Natural killer cell (primary cell): ENCODE measurements at regions not wholly inside any gene's neighbourhood (a gene's known extent, or its start where the extent isn't known, plus 50 kb on each side); places are given as distances from the start of the nearest gene placed in this dataset.

ENCODE experiments used
- ATAC-seq, 3 donors: fragments of 150-1000 bp in 2 of 3; fragments of 200-7000 bp in 1 of 3; cut with Tn5 transposase; 1 replicate in 1 of 3; 2 replicates in 2 of 3; pipeline ENCODE4 v1.10.0; 2021; ENCODE audit warnings: mild to moderate bottlenecking in 2 of 3, moderate library complexity in 2 of 3
- DNase-seq, 2 donors: peaks; one replicate each; pipeline versions ENCODE4 v3.0.0 to v3.0.0-alpha.2; 2013 to 2021; ENCODE audit warnings: mixed read lengths in 1 of 2
- H3K27ac ChIP-seq: one replicate; pipeline ENCODE4 v1.5.1; 2013; ENCODE audit warnings: mild to moderate bottlenecking, low read length
- H3K27me3 ChIP-seq: one replicate; pipeline ENCODE4 v1.6.1; 2013; ENCODE audit warnings: low read length; ENCODE audit not compliant: control insufficient read depth, insufficient read depth
- H3K36me3 ChIP-seq: one replicate; pipeline ENCODE4 v1.6.1; 2013; ENCODE audit warnings: low read length; ENCODE audit not compliant: control insufficient read depth, insufficient read depth
- H3K4me1 ChIP-seq: one replicate; pipeline ENCODE4 v1.6.1; 2013; ENCODE audit warnings: low read length; ENCODE audit not compliant: control insufficient read depth, insufficient read depth
- H3K4me3 ChIP-seq: one replicate; pipeline ENCODE4 v1.5.1; 2013; ENCODE audit warnings: low read length
- H3K9me3 ChIP-seq: one replicate; pipeline ENCODE4 v1.6.1; 2013; ENCODE audit warnings: low read length; ENCODE audit not compliant: control insufficient read depth, insufficient read depth
- H3K27ac Mint-ChIP-seq, 2 donors: one replicate each; pipeline ENCODE4 v1.8.0; 2022; ENCODE audit warnings: mild to moderate bottlenecking in 2 of 2, mixed read lengths in 2 of 2, moderate library complexity in 1 of 2
- H3K27me3 Mint-ChIP-seq, 2 donors: one replicate each; pipeline ENCODE4 v1.8.0; 2022; ENCODE audit warnings: low read depth in 2 of 2, mixed read lengths in 2 of 2
- H3K36me3 Mint-ChIP-seq: one replicate; pipeline ENCODE4 v1.8.0; 2022; ENCODE audit warnings: mixed read lengths
- H3K4me1 Mint-ChIP-seq, 2 donors: one replicate each; pipeline ENCODE4 v1.8.0; 2022; ENCODE audit warnings: mixed read lengths in 2 of 2
- H3K4me3 Mint-ChIP-seq: one replicate; pipeline ENCODE4 v1.8.0; 2022; ENCODE audit warnings: mild to moderate bottlenecking, moderate library complexity, mixed read lengths
- H3K9me3 Mint-ChIP-seq, 2 donors: one replicate each; pipeline ENCODE4 v1.8.0; 2022; ENCODE audit warnings: mixed read lengths in 2 of 2
- WGBS: methylation state at CpG from one replicate; pipeline ENCODE4 v1.1.7; 2013; ENCODE audit warnings: missing lambda C conversion rate; ENCODE audit not compliant: insufficient coverage; 5-methylcytosine and 5-hydroxymethylcytosine counted together
- intact Hi-C: fragments of 100-400 bp; cut with micrococcal nuclease; formaldehyde crosslinking; loops from one replicate; pipeline ENCODE4 v1.14.2; 2022
- TF ChIP-seq, protein P1 (sequence below): fragments of 200-600 bp; IDR thresholded peaks from one replicate; pipeline ENCODE4 v1.8.0; 2022; ENCODE audit warnings: antibody characterized with exemption

DNA sequence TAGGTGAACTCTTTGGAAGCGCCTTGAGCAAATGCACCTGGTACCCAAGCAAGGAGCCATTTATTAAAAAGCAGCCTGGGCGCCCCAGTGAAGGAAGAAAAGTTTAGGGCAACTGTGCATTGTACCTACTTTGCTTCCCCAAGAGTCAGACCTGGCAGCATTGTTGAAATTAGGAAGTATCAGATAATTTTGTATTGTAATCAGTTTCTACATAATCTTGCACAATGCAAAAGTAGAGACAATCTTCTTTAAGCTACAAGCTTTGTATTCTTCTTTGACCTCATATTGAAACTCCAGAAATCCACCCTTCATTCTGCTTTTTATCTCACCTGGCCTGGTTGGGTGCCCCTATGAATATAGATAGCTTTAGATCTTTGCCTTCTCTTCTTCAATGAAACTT lies 490.8 kb downstream of the RASEF start:
- ATAC-seq (no peak), DNase-seq (no peak)
- Mint-ChIP-seq H3K27ac (no peak overlapping the region), H3K4me1 (no peaks in the 10 kb centered on the region), H3K4me3 (no peak overlapping the region), H3K9me3 (peaks cover 10 to 17% of the 10 kb centered on the region in 2 donors), H3K36me3 (peaks cover 12% of the 10 kb centered on the region), H3K27me3 (no peaks in the 10 kb centered on the region)
- TF ChIP-seq, protein P1, sequence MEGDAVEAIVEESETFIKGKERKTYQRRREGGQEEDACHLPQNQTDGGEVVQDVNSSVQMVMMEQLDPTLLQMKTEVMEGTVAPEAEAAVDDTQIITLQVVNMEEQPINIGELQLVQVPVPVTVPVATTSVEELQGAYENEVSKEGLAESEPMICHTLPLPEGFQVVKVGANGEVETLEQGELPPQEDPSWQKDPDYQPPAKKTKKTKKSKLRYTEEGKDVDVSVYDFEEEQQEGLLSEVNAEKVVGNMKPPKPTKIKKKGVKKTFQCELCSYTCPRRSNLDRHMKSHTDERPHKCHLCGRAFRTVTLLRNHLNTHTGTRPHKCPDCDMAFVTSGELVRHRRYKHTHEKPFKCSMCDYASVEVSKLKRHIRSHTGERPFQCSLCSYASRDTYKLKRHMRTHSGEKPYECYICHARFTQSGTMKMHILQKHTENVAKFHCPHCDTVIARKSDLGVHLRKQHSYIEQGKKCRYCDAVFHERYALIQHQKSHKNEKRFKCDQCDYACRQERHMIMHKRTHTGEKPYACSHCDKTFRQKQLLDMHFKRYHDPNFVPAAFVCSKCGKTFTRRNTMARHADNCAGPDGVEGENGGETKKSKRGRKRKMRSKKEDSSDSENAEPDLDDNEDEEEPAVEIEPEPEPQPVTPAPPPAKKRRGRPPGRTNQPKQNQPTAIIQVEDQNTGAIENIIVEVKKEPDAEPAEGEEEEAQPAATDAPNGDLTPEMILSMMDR: no peak
- Histone ChIP-seq H3K9me3 (no peaks in the 10 kb centered on the region), H3K4me3 (no peak overlapping the region), H3K4me1 (no peaks in the 10 kb centered on the region), H3K36me3 (no peaks in the 10 kb centered on the region), H3K27me3 (no peaks in the 10 kb centered on the region), H3K27ac (no peak overlapping the region)
- WGBS: 91% methylated on average over 2 of the region's 2 CpGs
- intact Hi-C loops: no loop called here

DNA sequence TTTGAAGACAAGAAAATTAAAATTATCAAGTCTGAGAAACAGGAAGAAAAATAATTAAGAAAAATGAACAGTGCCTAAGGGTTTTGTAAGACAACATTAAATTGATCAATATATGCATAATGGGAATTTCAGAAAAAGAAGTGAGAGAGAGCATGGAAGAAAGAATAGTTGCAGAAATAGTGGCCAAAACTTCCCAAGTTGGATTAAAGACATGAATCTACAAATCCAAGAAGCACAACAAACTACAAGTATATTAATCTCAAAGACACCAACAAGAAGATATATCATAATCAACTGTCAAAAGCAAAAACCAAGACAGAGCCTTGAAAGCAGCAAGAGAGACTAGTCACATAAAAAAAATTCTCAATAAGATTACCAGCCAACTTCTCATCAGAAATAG lies 488.0 kb downstream of the RASEF start:
- Mint-ChIP-seq H3K36me3 (peaks cover 12% of the 10 kb centered on the region), H3K9me3 (peaks cover 6 to 17% of the 10 kb centered on the region in 2 donors), H3K27me3 (no peaks in the 10 kb centered on the region), H3K4me3 (no peak overlapping the region), H3K4me1 (no peaks in the 10 kb centered on the region), H3K27ac (no peak overlapping the region)
- Histone ChIP-seq H3K27ac (no peak overlapping the region), H3K4me1 (no peaks in the 10 kb centered on the region), H3K27me3 (no peaks in the 10 kb centered on the region), H3K9me3 (no peaks in the 10 kb centered on the region), H3K36me3 (no peaks in the 10 kb centered on the region), H3K4me3 (no peak overlapping the region)
- TF ChIP-seq, protein P1: no peak
- intact Hi-C loops: no loop called here
- ATAC-seq (no peak), DNase-seq (no peak)

DNA sequence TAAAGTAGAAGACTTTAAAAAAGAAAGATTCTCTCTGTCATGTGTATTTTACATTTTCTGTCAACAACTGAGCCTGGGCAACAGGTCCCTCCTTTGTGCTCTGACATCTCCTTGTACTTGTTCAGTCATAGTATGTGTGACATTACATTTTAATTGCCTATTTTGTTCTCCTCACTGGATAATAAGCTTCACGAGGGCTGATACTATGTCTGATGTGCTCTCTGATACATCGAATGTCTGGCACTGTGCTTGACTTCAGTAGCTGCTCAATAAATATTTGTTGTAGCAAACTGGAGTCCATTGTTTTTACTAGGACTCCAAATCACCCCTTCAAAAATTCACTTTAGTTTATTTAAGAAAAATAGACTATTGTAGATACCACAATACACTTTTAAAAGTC lies 482.0 kb downstream of the RASEF start:
- Histone ChIP-seq H3K27me3 (no peaks in the 10 kb centered on the region), H3K27ac (no peak overlapping the region), H3K4me3 (no peak overlapping the region), H3K36me3 (no peaks in the 10 kb centered on the region), H3K9me3 (no peaks in the 10 kb centered on the region), H3K4me1 (no peaks in the 10 kb centered on the region)
- H3K36me3 Mint-ChIP-seq: no peaks in the 10 kb centered on the region
- DNase-seq (no peak), ATAC-seq (no peak)
- intact Hi-C loops: no loop called here
- no peak overlapping the region for H3K27ac Mint-ChIP-seq
- 61% methylated on average over 2 of the region's 2 CpGs for WGBS
- TF ChIP-seq, protein P1: no peak
- H3K4me1 Mint-ChIP-seq: no peaks in the 10 kb centered on the region
- H3K9me3 Mint-ChIP-seq: peaks cover 0 to 8% of the 10 kb centered on the region in 2 donors
- no peak overlapping the region for H3K4me3 Mint-ChIP-seq
- no peaks in the 10 kb centered on the region for H3K27me3 Mint-ChIP-seq

DNA sequence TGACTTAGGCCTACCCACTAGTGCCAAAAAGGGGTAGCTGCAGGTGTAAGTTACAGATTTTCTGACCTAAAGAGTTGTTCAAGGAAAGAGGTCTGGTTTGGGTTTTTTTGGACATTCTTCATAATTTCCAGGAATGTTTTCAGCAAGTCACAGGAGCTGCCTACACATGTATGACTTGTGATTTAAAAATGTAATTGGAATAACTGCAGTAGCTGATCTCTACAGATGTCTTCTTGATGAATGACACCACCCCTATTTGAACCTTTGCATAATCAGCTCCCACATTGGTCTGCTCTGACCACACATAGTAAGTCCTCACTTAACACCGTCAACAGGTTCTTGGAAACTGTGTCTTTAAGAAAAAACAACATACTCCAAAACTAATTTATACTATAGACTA lies 481.4 kb downstream of the RASEF start:
- Mint-ChIP-seq H3K4me1 (no peaks in the 10 kb centered on the region), H3K36me3 (no peaks in the 10 kb centered on the region), H3K9me3 (peaks cover 0 to 8% of the 10 kb centered on the region in 2 donors), H3K27me3 (no peaks in the 10 kb centered on the region), H3K4me3 (no peak overlapping the region), H3K27ac (no peak overlapping the region)
- Histone ChIP-seq H3K27me3 (no peaks in the 10 kb centered on the region), H3K4me1 (no peaks in the 10 kb centered on the region), H3K4me3 (no peak overlapping the region), H3K9me3 (no peaks in the 10 kb centered on the region), H3K36me3 (no peaks in the 10 kb centered on the region), H3K27ac (no peak overlapping the region)
- TF ChIP-seq, protein P1: no peak
- no peak for ATAC-seq
- intact Hi-C loops: no loop called here
- 100% methylated on average over 1 of the region's 1 CpG for WGBS
- no peak for DNase-seq
